ENCODE measurements at regions not wholly inside any gene's neighbourhood (a gene's known extent, or its start where the extent isn't known, plus 50 kb on each side); places are given as distances from the start of the nearest gene placed in this dataset.

- no peak for TF ChIP-seq CTCF (IDR thresholded peaks at IDR 0.05; ENCODE audit: insufficient read depth, low read depth, low read length)
- no peak for TF ChIP-seq EZH2 (IDR thresholded peaks at IDR 0.05; ENCODE audit: insufficient read depth, low read length)
Measured at GRCh38 chr3:147661916-147662315, 252.8 kb downstream of the ZIC1 start.
